HG02973 (cell line): ENCODE measurements at regions not wholly inside any gene's neighbourhood (a gene's known extent, or its start where the extent isn't known, plus 50 kb on each side); places are given as distances from the start of the nearest gene placed in this dataset.

Source experiments
- ATAC-seq: cut with Tn5 transposase; IDR thresholded peaks from one replicate; pipeline ENCODE4 v1.9.1; 2021; ENCODE audit warnings: moderate library complexity; ENCODE audit not compliant: unreplicated experiment

DNA sequence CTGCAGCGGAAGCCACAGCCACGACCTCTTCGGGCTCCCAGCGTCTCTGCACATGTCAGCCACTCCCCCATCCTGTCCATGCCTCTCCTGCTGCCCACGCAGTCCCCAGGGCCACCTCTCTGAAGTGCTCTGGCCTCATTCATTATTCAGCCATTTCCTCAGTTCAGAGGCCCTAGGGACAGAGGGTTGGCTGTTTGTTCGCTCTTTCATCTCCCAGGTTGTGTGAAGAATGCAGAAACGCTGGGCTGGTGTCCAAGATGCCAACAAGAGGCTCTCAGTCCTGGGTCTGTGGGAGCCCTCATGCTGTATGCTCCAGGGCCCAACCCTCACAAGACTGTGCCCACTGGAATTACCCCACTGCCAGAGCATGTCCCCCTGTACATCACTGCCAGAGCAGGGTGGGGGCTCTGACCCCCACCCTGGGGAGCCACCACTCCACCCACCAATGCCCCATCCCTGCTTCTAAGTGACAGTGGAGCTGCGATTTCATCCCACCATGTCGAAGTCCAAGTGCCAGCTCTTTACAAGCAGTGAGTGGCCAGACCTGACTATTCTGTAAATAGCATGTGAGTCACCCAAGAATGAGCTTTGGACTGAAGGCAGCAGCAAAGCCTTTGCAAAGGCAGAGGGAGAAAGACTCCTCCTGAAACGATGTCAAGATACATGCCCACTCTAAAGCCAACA lies 209.6 kb downstream of the BUD13 start:
- no peak for ATAC-seq

DNA sequence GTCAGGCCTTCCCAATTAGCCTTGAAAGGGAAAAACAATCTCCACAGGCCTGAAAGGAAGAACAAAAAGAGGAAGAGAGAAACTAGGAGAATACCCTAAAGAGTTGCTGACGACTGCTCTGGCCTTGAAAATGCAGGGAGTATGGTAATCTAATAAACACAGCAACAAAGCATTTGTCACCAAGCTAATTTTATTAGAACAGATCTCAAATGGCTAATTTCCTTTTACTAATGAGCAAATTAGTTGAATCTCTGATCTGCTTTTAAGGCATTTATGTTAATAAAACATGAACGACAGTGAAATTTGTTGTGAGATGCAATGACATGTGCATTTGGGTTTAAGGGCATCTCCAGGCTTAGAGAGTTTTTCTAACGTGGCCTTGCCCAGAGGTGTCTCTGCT lies 212.2 kb downstream of the BUD13 start:
- no peak for ATAC-seq

DNA sequence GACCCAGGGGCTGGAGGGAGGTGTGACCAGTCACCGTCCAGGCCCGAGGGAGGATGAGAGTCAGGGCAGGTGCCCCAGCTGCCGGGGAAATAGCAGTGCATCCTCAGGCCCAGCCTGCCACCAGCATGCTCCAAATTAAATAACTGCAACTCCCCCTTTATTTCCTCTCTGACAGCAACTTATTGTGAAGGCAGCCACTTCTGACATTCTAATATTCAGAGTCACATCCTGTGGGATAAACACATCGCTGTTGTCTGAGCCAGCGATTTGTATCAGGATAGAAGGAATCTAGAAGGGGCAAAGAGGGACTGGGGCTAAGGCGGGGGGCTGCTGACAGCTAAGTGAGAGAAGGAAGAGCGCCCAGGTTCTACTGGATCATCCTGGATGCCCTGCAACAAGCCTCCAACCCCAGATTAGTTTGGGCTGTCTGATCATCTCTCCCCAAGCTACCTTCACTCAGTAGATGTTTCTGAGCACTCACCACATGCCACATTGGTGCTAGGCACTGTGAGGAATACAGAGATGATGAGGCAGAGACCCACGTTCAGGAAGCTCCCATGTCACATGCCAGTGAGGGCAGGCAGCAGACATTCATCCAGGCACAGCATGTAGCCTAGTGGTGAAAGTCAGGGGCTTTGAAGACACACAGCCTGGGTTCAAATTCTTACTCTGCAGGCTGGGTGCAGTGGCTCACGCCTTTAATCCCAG lies 214.1 kb downstream of the BUD13 start:
- ATAC-seq, result no peak

DNA sequence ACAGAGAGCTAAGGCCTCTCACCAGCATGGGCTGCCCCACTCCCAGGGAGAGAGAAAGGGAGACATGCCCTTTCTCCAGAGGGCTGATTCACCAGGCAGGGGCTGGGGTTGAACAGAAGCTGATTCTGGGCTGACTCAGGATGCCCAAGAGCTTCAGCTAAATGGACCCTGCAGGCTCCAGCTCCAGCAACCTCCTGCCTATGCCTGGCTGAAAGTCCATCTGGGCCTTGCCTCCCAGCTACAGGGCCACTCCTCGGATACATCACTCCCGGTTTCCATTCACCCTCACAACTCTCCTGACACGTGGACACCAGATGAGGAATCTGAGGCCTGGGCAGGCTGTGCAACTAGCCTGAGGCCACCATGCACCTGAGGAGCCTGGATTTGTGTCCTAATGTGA lies 215.5 kb downstream of the BUD13 start:
- ATAC-seq, result no peak

DNA sequence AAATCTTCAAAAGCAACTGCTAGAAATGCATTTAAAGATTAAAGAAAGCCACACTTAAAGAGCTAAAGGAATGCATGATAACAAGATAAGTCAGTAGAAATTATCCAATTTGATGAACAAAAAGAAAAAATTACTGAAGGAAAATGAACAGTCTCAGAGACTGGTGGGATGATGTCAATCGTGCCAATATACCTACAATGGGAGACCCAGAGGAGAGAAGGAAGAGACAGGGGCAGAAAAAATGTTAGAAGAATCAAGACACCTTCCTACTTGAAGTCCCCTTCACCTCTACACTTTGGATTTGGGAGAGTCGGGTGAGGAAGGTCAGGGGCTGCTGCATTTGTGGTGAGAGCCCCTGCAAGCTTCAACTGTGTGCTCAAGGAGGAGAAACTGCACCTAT lies 216.3 kb downstream of the BUD13 start:
- ATAC-seq, result no peak

DNA sequence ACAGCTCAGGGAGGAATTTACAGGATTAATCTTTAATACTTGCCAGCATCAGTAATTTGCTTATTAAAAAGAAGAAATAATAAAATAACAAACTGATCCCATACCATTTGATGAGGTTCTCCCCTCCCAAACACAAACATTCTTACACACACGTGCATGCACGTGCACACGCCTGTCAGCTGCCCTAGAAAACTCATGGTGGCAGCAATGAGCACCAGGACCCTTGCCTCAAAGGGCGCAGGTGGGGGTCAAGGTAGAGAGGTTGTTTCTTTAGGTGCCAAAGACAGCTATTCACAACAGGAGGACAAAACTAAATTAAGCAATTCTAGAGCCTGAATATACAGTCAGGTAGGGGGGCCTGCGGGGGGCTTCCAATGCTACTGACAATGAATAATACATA lies 219.3 kb downstream of the BUD13 start:
- ATAC-seq, result no peak

DNA sequence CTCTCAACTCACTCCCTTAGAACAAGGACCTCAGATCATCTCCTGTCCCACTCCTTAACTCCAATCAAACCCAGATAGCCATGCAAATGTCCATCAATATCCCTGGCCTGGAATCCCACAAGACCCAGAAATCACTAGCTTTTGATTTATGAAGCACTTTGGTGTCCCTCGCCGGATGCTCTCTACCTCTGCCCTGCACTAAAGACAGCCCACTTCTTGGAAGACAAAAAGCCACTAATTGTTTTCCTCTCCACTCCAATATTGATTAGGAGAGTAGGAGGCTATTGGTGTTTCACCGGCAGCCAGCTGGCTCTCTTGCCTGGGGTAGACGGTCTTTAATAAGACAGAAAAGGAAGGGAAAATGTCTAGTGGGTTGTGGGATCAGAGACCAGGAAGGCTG lies 221.2 kb downstream of the BUD13 start:
- ATAC-seq, result no peak

DNA sequence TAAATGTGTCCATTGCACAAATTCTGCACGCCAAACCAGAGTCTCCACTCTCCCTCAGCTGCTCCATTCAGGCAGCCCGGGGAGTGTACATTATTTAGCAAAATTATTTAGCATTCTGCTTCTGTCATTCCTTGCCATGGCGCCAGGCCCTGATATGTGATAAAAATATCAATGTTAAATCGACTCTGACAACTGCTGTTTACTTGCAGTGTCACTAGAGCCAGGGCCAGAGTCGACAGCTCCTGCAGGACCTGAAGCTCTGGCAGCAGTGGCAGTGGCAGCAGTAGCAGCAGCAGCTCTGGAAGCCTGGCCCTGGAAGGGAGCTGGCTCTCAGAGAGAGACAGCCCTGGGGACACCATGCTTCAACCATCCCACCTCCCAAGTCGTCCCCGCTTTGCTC lies 224.5 kb downstream of the BUD13 start:
- no peak for ATAC-seq

DNA sequence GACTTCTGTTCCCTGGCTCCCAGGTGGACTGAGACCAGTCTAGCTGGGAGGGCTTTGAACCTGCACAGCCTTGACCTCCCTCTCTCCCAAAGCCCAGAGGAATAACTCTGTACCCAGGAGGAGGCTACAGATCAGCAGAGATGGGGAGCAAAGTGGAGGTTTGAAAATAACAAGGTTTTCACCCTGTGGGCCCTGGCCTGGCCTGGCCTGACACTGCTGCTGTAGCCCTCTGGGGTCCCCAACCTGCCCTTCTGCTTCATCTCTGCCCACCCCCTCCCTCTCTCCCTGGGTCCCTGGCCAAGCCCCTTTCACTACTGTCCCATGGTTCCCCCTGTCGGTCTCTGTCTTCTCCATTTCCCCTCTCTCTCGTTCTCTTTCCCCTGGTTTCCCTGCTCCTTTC lies 225.2 kb downstream of the BUD13 start:
- no peak for ATAC-seq

DNA sequence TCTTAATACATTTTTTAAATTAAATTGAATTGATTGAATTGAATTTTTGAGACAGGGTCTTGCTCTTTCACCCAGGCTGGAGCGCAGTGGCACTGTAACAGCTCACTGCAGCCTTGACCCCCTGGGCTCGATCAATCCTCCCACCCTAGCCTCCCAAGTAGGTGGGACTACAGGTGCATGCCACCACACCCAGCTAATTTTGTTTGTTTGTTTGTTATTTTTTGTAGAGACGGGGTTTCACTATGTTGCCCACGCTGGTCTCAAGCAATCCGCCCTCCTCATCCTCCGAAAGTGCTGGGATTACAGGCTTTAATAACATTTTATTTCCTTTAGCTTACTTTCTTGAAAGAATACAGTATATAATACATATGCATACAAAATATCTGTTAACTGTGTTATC lies 226.9 kb downstream of the BUD13 start:
- no peak for ATAC-seq

DNA sequence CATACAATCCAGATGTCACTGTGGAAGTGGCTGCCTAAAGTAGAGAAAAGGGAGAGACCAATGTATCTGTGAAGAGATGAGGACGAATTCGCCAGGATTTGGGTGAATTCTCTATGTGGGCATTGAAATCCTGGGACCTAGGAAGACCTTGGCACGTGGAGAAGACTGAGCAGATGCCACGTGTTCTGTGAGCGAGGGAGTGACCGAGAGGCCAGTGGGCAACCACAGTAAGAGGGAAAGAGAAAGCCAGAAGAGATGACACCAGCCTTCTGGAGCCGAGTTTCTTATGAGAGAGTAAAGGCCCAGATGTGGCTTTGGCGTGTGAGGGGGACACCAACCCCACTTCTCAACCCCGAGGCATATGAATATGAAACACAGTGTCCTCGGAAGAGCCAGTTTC lies 228.1 kb downstream of the BUD13 start:
- no peak for ATAC-seq

DNA sequence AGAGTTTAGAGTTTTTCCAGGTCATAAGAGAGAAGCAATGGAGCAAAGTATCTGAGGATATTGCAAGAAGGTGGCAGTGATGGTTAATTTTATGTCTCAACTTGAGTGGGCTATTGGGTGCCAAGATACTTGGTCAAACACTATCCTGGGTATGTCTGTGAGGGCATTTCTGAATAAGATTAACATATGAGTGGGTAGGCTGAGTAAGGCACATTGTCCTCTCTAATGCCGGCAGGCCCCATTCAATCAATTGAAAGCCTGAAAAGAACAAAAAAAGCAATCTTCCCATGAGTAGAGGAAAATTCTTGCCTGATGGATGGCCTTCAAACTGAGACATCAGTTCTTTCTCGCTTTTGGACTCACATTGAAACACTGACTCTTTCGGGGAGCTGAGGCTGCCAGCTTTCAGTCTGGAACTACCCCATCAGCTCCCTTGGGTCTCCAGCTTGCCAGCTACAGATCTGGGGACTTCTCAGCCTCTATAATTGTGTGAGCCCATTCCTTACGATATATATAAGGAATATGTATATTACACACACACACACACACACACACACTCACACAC lies 228.8 kb downstream of the BUD13 start:
- no peak for ATAC-seq

DNA sequence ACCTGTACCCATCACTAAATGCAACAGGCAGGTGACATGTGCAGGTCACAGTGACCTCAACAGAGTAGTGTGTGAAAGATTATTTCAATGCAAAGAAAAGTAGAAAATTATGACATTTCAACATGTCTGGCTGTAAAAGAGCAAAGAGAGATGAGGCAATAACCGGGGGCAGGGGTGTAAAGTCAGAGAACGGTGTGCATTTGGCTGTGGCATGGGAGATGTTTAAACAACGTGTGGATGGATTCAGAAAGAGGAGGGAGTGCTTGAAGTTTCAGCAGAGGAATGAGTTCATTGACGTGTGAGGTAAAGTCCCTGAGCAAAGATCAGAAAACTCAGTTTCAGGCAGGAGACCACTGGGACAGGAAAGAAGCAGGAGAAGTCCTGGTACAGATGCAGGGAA lies 229.7 kb downstream of the BUD13 start:
- ATAC-seq, result no peak

DNA sequence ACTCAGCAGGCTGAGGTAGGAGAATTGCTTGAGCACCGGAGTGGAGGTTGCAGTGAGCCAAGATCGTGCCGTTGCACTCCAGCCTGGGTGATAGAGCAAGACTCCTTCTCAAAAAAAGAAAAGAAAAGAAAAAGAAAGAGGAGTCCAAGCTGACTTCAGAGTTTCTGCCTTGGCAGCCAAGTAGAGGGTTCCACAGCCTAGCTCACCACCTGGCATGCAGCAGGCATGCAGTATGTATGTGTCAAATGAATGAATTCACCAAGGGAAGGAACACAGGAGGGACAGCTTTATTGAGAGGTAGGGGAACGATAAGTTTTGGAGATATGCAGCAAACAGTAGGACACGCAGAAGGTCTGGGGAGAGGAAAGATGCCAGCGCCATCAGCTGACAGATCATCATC lies 230.4 kb downstream of the BUD13 start:
- no peak for ATAC-seq

DNA sequence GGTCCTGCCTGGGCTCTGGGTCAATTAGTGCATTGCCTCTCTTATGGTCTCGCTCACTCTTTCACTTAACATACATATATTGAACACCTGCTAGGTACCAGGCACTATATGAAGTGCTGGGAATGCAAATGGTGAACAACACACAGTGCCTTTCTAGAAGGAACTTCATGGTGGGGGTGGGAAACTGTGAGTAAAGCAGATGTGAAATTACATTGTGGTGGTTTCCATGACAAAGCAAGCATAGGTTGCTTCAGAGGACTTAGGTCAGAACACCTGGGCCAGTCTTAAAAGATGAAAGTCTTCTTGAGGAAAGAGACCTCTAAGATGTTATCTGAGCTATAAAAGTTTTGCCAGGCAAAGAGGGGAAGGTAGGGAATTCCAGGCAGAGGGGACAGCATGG lies 231.3 kb downstream of the BUD13 start:
- no peak for ATAC-seq

DNA sequence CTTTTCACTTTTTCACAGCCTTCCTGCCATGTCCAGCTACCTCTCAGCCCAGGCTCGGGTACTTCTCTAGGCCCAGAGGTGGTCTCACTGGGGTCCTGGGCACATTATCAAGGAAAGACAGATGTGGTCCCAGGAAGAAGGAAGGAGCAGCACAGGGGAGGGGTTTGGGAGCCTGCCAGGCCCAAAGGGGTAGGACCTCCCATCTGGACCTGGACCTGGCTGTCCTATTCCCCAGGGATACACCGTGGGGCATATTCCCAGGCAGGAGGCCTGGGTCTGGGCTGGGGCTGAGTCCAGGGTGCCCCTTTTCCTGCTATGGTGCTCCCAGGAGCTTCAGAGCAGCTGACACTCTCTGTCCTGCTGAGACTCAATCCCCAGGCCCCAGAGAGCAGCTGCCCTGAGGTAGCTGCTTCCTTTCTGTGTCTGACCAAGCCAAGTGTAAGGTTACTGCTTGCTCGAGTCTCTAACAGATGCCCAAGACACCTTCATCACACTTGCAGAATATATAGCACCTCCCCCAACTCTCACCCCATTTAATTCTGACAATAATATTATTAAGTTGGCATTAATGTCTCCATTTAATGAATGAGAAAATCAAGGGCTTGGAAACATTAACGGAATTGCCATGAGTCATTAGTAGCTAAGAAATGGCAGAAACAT lies 232.0 kb downstream of the BUD13 start:
- no peak for ATAC-seq

DNA sequence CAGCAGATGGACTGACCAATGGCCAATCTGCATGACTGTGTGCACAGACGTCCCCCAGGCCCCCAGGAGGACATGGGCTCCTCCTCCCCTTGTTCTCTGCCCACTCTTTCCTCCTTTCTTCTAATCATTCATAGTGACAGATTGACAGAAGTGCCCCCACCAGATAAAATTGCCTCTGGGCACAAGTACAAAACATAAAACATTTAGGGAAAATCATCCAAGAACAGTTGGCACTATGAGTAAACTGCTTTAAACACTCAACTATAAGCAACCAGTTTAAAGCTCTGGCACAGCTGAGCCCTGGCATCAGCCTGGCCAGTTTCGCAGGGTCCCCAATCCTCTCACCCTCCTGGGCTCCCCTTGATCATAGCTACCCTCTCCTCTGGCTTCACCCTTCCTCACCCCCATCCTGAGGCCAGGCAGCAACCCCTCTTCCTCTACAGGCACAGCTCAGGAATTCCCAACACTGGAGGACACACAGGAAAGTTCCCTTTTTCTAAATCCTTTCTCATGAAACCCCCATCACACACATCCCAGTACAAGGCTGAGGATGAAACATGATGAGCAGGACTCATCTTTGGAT lies 232.9 kb downstream of the BUD13 start:
- no peak for ATAC-seq

DNA sequence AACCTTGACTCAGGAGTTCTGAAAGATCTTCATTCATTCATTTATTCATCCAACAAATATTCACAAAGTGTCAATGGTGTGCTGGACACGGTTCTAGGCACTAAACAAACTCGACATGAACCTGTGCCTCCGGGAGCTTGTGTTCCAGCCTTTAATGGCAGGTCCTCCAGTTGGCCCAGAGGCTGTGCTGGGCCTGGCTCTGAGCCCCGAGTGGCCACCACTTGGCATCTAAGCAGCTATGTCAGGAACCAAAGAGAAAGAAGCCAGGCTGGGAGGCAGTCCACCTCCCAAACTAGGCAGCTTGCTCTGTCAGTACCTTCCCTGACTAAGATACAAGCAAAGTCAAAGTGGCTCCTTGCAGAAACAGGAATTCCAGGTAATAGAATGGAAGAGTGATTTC lies 233.6 kb downstream of the BUD13 start:
- no peak for ATAC-seq

DNA sequence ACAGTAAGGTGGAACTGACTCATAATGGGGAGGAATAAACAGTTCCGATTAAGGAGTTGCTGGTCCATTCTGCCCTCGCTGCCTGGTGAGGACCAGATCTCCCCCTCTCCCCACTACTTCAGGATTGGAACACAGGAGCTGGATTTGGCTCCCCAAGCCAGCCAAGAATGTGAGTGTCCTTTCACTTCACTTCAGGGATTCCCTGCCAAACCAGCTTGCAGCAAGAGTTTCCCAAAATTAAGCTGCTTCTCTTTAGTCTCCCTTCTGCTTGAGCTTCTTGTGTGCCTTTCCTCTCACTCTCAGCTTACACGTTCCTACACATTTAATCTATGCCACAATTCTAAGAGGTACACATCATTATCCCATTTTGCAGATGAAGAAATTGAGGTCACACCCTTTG lies 234.1 kb downstream of the BUD13 start:
- no peak for ATAC-seq

DNA sequence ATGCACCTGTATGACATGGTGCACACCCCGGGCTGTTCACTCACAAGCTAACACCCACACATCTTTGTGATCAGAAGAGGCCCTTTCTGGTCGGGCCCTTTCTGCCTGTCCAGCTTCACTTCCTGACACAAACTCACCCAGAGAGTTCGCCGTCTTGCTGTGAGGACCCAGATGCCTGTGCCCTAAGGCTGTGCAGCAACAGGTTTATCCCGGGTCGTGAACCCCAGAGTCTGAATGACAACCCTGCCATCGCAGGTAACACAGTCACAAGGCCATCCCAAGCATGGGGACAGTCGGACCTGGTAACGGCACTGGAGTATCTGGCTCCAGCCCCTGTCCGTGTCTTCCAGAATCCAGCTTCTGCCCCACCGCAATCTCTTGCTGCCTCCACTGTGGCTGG lies 235.1 kb downstream of the BUD13 start:
- ATAC-seq, result no peak

DNA sequence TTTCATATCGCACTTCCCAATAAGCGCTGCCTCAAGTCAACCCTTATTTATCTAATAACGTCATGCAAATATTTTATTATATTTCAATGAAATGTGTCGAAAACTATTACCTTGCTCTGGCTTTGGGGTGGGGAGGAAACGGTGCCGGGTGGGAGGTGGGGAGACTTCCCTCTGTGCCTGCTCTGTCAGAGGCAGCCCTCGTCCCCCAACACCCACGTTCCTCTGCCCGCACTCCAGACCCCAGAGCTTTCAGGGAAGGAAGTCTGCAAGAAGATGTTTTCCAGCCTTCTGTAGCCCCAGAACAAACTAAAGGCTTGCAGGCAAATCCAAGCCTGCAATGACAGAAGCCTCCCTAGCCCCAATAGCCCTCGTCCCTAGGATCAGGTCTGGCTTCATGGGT lies 235.7 kb downstream of the BUD13 start:
- ATAC-seq, result no peak

DNA sequence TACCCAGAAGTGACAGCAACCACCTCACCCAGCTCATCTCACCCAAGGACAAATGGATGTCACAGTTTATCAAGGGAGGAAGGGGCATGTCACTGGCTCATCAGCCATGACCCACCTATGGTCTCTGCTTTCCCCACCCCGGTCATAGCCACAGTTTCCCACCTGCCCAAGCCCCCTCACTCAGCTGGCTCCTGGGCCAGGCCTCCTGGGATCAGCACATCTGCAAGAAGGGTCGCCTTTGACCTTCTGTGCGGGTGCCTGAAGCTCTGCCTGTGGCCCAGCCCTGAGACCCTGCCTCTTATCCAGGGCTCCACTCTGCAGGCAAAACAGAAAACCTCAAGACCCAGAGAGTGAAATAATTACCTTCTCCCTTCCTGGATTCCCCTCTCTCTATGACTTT lies 236.4 kb downstream of the BUD13 start:
- no peak for ATAC-seq
